SH-SY5Y (cell line): ENCODE measurements at regions not wholly inside any gene's neighbourhood (a gene's known extent, or its start where the extent isn't known, plus 50 kb on each side); places are given as distances from the start of the nearest gene placed in this dataset.

Experiments
- GATA2 ChIP-seq: IDR thresholded peaks from 2 replicates; pipeline ENCODE4 v1.6.1; 2011; ENCODE audit warnings: mild to moderate bottlenecking, low read depth, low read length
- GATA3 ChIP-seq: IDR thresholded peaks from 2 replicates; pipeline ENCODE4 v1.6.1; 2011; ENCODE audit warnings: low read depth, mild to moderate bottlenecking, low read length, moderate library complexity

- TF ChIP-seq GATA2 (no peak), GATA3 (no peak)
Measured at GRCh38 chr1:217348960-217349664, 281.8 kb downstream of the GPATCH2 start.
